ENCODE measurements at regions not wholly inside any gene's neighbourhood (a gene's known extent, or its start where the extent isn't known, plus 50 kb on each side); places are given as distances from the start of the nearest gene placed in this dataset.

DNA sequence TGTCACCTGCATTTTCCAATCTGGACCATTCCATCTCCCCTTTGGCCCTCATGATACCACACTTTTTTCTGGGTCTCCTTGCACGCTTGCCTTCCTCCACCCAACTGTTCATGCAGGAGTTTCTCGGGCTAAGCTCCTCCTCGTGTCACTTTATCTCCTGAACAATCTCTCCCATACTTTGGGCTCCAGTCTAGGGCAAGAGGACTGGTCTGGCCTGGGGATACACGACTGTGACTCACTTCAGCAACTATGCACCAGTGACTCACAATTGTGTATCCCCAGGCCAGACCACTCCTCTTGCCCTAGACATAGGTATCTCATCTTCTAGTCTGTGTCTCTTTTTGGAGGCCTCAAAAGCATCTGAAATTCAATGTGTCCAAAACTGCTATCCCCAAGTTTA, 149.4 kb upstream of the PTPRM start:
- H3K4me1 Mint-ChIP-seq (ENCODE audit: unreplicated experiment), result peaks cover 9% of the 10 kb centered on the region
- no peaks in the 10 kb centered on the region for H3K36me3 Mint-ChIP-seq (ENCODE audit: low read depth, unreplicated experiment)
- H3K27ac Mint-ChIP-seq (ENCODE audit: unreplicated experiment), result no peak overlapping the region
- no peak for DNase-seq (ENCODE audit: low spot score)
- peaks cover 5% of the 10 kb centered on the region for H3K27me3 Mint-ChIP-seq (ENCODE audit: unreplicated experiment)
- no peaks in the 10 kb centered on the region for H3K9me3 Mint-ChIP-seq (ENCODE audit: unreplicated experiment)
- H3K4me3 Mint-ChIP-seq (ENCODE audit: unreplicated experiment), result no peak overlapping the region
- TF ChIP-seq, protein P1, sequence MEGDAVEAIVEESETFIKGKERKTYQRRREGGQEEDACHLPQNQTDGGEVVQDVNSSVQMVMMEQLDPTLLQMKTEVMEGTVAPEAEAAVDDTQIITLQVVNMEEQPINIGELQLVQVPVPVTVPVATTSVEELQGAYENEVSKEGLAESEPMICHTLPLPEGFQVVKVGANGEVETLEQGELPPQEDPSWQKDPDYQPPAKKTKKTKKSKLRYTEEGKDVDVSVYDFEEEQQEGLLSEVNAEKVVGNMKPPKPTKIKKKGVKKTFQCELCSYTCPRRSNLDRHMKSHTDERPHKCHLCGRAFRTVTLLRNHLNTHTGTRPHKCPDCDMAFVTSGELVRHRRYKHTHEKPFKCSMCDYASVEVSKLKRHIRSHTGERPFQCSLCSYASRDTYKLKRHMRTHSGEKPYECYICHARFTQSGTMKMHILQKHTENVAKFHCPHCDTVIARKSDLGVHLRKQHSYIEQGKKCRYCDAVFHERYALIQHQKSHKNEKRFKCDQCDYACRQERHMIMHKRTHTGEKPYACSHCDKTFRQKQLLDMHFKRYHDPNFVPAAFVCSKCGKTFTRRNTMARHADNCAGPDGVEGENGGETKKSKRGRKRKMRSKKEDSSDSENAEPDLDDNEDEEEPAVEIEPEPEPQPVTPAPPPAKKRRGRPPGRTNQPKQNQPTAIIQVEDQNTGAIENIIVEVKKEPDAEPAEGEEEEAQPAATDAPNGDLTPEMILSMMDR (IDR thresholded peaks at IDR 0.05; ENCODE audit: unreplicated experiment), result no peak

DNA sequence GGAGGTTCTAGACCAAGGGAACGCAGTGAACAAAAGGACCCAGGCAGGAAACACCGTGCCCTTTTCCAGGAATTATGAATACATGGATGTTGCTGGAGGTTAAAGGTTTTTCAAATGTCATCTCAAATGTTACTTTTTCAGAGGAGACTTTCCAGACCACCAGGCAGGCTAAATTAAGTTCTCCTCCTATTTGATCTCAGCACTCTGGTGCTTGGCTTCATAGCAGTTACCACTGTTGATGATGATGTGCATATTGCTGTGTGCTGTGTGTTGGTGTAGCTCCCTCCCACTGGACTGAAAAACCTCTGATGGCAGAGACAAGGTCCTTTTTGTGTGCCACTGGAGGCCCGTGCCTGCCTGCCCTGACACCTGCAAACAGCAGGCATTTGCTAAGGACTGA, 137.3 kb upstream of the PTPRM start:
- Mint-ChIP-seq H3K4me3 (ENCODE audit: unreplicated experiment) (no peak overlapping the region), H3K4me1 (ENCODE audit: unreplicated experiment) (peaks cover 7% of the 10 kb centered on the region), H3K36me3 (ENCODE audit: low read depth, unreplicated experiment) (no peaks in the 10 kb centered on the region), H3K27ac (ENCODE audit: unreplicated experiment) (no peak overlapping the region), H3K9me3 (ENCODE audit: unreplicated experiment) (no peaks in the 10 kb centered on the region), H3K27me3 (ENCODE audit: unreplicated experiment) (peaks cover 2% of the 10 kb centered on the region)
- DNase-seq (ENCODE audit: low spot score), result no peak
- TF ChIP-seq, protein P1 (IDR thresholded peaks at IDR 0.05; ENCODE audit: unreplicated experiment), result no peak

DNA sequence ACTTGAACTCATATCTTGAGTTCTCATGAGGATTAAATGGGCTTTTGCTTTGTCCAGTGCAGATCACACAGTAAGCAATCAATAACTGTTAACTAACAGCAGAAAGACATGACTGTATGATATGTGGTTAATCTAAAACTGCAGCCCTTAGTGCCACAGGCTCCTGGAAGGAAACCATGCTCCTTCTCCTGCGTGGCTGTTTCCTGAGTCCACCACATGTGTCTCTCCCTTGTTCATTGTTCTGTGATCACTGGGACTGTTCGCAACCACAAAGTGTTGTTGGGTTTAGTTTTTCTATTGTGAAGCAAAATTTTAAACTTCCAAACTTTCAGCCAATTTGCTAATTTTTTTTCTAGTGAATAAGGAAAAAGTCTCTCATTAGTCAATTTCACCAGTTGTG, 130.9 kb upstream of the PTPRM start:
- TF ChIP-seq, protein P1 (IDR thresholded peaks at IDR 0.05; ENCODE audit: unreplicated experiment), result no peak

DNA sequence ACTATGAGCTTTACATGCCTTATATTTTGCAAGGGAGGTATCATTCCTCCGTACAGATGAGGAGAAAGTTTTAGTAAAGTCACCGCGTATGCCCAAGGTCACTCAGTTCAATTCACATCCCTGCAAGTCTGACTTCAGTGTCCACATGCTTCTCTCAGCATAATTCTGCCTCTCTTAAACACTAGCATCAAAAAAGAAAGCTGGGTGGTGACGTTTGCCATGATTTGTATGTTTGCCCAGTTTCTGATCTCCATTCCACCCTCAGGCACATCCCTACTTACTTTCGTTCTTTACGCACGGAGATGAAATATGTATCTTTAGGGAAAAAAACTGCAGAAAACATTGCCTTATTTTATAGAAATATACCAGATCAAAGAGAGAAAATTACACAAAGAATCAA, 129.2 kb upstream of the PTPRM start:
- H3K4me1 Mint-ChIP-seq (ENCODE audit: unreplicated experiment), result peaks cover 42% of the 10 kb centered on the region
- H3K4me3 Mint-ChIP-seq (ENCODE audit: unreplicated experiment), result no peak overlapping the region
- no peak for DNase-seq (ENCODE audit: low spot score)
- no peaks in the 10 kb centered on the region for H3K9me3 Mint-ChIP-seq (ENCODE audit: unreplicated experiment)
- TF ChIP-seq, protein P1 (IDR thresholded peaks at IDR 0.05; ENCODE audit: unreplicated experiment), result no peak
- no peaks in the 10 kb centered on the region for H3K27me3 Mint-ChIP-seq (ENCODE audit: unreplicated experiment)
- no peak overlapping the region for H3K27ac Mint-ChIP-seq (ENCODE audit: unreplicated experiment)
- H3K36me3 Mint-ChIP-seq (ENCODE audit: low read depth, unreplicated experiment), result no peaks in the 10 kb centered on the region

More for the DNA sequence above, 130.9 kb upstream of the PTPRM start:
- H3K27ac Mint-ChIP-seq (ENCODE audit: unreplicated experiment), result peak overlapping the region; percentile 79
- DNase-seq (ENCODE audit: low spot score), result no peak
- H3K36me3 Mint-ChIP-seq (ENCODE audit: low read depth, unreplicated experiment), result no peaks in the 10 kb centered on the region
- no peak overlapping the region for H3K4me3 Mint-ChIP-seq (ENCODE audit: unreplicated experiment)
- H3K4me1 Mint-ChIP-seq (ENCODE audit: unreplicated experiment), result peaks cover 37% of the 10 kb centered on the region
- no peaks in the 10 kb centered on the region for H3K27me3 Mint-ChIP-seq (ENCODE audit: unreplicated experiment)
- no peaks in the 10 kb centered on the region for H3K9me3 Mint-ChIP-seq (ENCODE audit: unreplicated experiment)

DNA sequence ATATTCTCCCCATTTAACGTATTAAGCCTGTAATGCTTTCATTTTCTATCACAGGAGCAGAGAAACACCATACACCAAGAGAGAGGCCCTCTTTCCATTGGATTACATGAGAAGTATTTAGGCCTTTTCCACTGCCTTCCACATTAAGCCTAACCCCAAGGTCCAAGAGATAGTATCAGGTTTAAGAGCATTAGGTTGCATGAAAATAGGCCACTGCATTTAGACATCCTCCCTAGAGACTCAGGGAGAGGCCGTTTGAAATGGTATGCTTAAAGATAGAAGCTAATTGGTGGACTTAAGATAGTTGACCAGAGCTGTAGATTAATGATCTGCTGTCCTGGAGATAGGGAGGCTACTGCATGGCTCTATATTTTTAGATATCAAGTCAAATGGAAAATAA, 128.5 kb upstream of the PTPRM start:
- TF ChIP-seq, protein P1 (IDR thresholded peaks at IDR 0.05; ENCODE audit: unreplicated experiment), result no peak
- H3K36me3 Mint-ChIP-seq (ENCODE audit: low read depth, unreplicated experiment), result no peaks in the 10 kb centered on the region
- no peaks in the 10 kb centered on the region for H3K27me3 Mint-ChIP-seq (ENCODE audit: unreplicated experiment)
- H3K4me3 Mint-ChIP-seq (ENCODE audit: unreplicated experiment), result no peak overlapping the region
- H3K9me3 Mint-ChIP-seq (ENCODE audit: unreplicated experiment), result no peaks in the 10 kb centered on the region
- H3K27ac Mint-ChIP-seq (ENCODE audit: unreplicated experiment), result peak overlapping the region; percentile 68
- no peak for DNase-seq (ENCODE audit: low spot score)
- peaks cover 42% of the 10 kb centered on the region for H3K4me1 Mint-ChIP-seq (ENCODE audit: unreplicated experiment)

All from endothelial cell (in vitro differentiated cells).